Lower leg skin (tissue), 4 donors: ENCODE measurements at regions not wholly inside any gene's neighbourhood (a gene's known extent, or its start where the extent isn't known, plus 50 kb on each side); places are given as distances from the start of the nearest gene placed in this dataset.

Source experiments
- DNase-seq, 2 donors: peaks; one replicate each; pipeline ENCODE4 v3.0.0-alpha.2; 2019; ENCODE audit warnings: low spot score in 2 of 2
- H3K4me3 ChIP-seq: fragments of 200-600 bp; sonication (generic); 2 replicates; pipeline ENCODE4 v1.5.1; 2017; ENCODE audit warnings: mild to moderate bottlenecking, low read depth; ENCODE audit not compliant: poor library complexity, severe bottlenecking
- POLR2A ChIP-seq, 2 donors: fragments of 450-650 bp; IDR thresholded peaks; one replicate each; pipeline ENCODE4 v1.6.1; 2016 to 2017; ENCODE audit warnings: antibody characterized with exemption in 2 of 2, mild to moderate bottlenecking in 1 of 2, moderate library complexity in 1 of 2
- WGBS, 2 donors: methylation state at CpG; one replicate each; pipeline ENCODE4 v1.1.5; 2018; 5-methylcytosine and 5-hydroxymethylcytosine counted together
- intact Hi-C: fragments of 100-400 bp; cut with DNase I; formaldehyde crosslinking; loops from one replicate; pipeline ENCODE4 v1.15.0; 2023; ENCODE audit warnings: low total_unique reads
- TF ChIP-seq, protein P1 (sequence below), 3 donors: fragments of 450-650 bp; IDR thresholded peaks; one replicate each; pipeline ENCODE4 v1.5.1; 2016; ENCODE audit warnings: antibody characterized with exemption in 3 of 3, mild to moderate bottlenecking in 3 of 3, moderate library complexity in 2 of 3

DNA sequence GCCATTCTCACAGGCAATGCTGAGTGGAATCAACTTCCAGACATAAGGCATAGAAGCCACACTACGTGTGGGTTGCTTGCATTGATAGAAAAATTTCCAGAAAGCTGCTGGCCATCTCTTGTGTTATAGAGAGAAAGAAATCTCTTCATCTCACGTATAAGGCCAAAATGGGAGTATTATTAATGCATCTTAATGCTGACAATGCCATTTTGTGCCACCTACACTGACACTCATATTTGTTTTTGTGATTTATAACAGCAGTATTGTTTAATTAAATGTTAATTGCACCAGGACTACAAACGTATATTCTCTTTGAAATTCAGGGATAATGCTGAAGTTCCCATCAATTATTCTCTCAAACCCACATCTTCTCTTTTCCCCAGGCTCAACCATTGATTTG lies 56.1 kb upstream of the TMEM132D start:
- no peak overlapping the region for H3K4me3 ChIP-seq
- no peak for DNase-seq
- intact Hi-C loops, result no loop called here
- WGBS, 2 donors, result 57 to 58% methylated on average over 3 of the region's 3 CpGs
- TF ChIP-seq POLR2A (IDR thresholded peaks at IDR 0.05), result no peak
- TF ChIP-seq, protein P1, sequence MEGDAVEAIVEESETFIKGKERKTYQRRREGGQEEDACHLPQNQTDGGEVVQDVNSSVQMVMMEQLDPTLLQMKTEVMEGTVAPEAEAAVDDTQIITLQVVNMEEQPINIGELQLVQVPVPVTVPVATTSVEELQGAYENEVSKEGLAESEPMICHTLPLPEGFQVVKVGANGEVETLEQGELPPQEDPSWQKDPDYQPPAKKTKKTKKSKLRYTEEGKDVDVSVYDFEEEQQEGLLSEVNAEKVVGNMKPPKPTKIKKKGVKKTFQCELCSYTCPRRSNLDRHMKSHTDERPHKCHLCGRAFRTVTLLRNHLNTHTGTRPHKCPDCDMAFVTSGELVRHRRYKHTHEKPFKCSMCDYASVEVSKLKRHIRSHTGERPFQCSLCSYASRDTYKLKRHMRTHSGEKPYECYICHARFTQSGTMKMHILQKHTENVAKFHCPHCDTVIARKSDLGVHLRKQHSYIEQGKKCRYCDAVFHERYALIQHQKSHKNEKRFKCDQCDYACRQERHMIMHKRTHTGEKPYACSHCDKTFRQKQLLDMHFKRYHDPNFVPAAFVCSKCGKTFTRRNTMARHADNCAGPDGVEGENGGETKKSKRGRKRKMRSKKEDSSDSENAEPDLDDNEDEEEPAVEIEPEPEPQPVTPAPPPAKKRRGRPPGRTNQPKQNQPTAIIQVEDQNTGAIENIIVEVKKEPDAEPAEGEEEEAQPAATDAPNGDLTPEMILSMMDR (IDR thresholded peaks at IDR 0.05), result no peak

GRCh38 chr12:129961091-129961490 lies 57.3 kb upstream of the TMEM132D start:
- DNase-seq, result no peak
- WGBS, 2 donors, result 50 to 58% methylated on average over 4 of the region's 4 CpGs
- no peak for TF ChIP-seq POLR2A (IDR thresholded peaks at IDR 0.05)
- TF ChIP-seq, protein P1 (IDR thresholded peaks at IDR 0.05), result no peak
- H3K4me3 ChIP-seq, result no peak overlapping the region
- intact Hi-C loops, result no loop called here

GRCh38 chr12:129961856-129962255 lies 58.0 kb upstream of the TMEM132D start:
- TF ChIP-seq, protein P1 (IDR thresholded peaks at IDR 0.05), result no peak
- no peak for TF ChIP-seq POLR2A (IDR thresholded peaks at IDR 0.05)
- intact Hi-C loops, result no loop called here
- no peak overlapping the region for H3K4me3 ChIP-seq
- WGBS, 2 donors, result 88 to 94% methylated on average over 1 of the region's 1 CpG
- no peak for DNase-seq

DNA sequence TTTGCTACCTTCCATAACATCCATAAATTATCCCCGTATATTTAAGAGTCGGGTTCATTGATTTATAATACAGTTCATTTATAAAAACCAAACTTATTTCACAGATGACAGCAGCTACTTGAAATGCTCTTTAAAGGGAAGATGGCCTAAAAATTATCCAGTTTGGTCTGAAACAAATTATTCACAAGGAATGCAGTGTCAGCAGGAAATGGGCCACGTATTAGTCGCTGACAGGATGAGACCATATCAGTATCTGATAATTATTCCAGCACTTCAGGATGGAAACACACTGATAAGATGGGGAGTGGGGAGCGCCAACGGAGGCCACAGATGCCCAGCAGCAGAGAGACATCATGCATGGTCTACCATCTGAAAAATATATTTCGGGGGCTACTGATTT lies 60.5 kb upstream of the TMEM132D start:
- TF ChIP-seq, protein P1 (IDR thresholded peaks at IDR 0.05), result no peak
- TF ChIP-seq POLR2A (IDR thresholded peaks at IDR 0.05), result no peak
- no peak overlapping the region for H3K4me3 ChIP-seq
- intact Hi-C loops, result no loop called here
- DNase-seq, result no peak
- 62% methylated on average over 7 of the region's 7 CpGs for WGBS, 2 donors

GRCh38 chr12:129964826-129965457 lies 61.1 kb upstream of the TMEM132D start:
- intact Hi-C loops, result no loop called here
- 67 to 69% methylated on average over 5 of the region's 5 CpGs for WGBS, 2 donors
- no peak for DNase-seq
- TF ChIP-seq POLR2A (IDR thresholded peaks at IDR 0.05), result no peak
- TF ChIP-seq, protein P1 (IDR thresholded peaks at IDR 0.05), result no peak
- H3K4me3 ChIP-seq, result no peak overlapping the region
